ENCODE measurements at regions not wholly inside any gene's neighbourhood (a gene's known extent, or its start where the extent isn't known, plus 50 kb on each side); places are given as distances from the start of the nearest gene placed in this dataset.

GRCh38 chr5:143560378-143560777 lies 156.9 kb upstream of the NR3C1 start:
- peaks cover 7% of the 10 kb centered on the region for H3K4me1 Mint-ChIP-seq
- TF ChIP-seq ARID4B (CRISPR knock-in tag; IDR thresholded peaks at IDR 0.05; ENCODE audit: borderline replicate concordance) = no peak
- TF ChIP-seq NFE2L1 (CRISPR knock-in tag; IDR thresholded peaks at IDR 0.05) = no peak
- no peak for TF ChIP-seq ZNF121 (CRISPR knock-in tag; IDR thresholded peaks at IDR 0.05)
- TF ChIP-seq ZNF512 (CRISPR knock-in tag; IDR thresholded peaks at IDR 0.05; ENCODE audit: borderline replicate concordance) = no peak
- TF ChIP-seq SP1 (CRISPR knock-in tag; conservative IDR thresholded peaks at IDR 0.05) = no peak
- ChIA-PET CTCF (no interaction called here), POLR2A (no interaction called here)
- H3K27ac Mint-ChIP-seq = no peak overlapping the region
- DNase-seq (ENCODE audit: low spot score) = no peak
- no peak overlapping the region for H3K4me3 Mint-ChIP-seq
- H3K36me3 Mint-ChIP-seq = no peaks in the 10 kb centered on the region
- ATAC-seq = no peak
- H3K9me3 Mint-ChIP-seq = no peaks in the 10 kb centered on the region
- H3K27me3 Mint-ChIP-seq (ENCODE audit: low read depth) = no peaks in the 10 kb centered on the region

GRCh38 chr5:143559586-143560109 lies 156.2 kb upstream of the NR3C1 start:
- no peak overlapping the region for H3K27ac Mint-ChIP-seq
- ChIA-PET CTCF (no interaction called here), POLR2A (no interaction called here)
- H3K27me3 Mint-ChIP-seq (ENCODE audit: low read depth) = no peaks in the 10 kb centered on the region
- no peaks in the 10 kb centered on the region for H3K9me3 Mint-ChIP-seq
- H3K4me3 Mint-ChIP-seq = no peak overlapping the region
- TF ChIP-seq ZSCAN18 (CRISPR knock-in tag; IDR thresholded peaks at IDR 0.05) (no peak), ZMAT4 (CRISPR knock-in tag; IDR thresholded peaks at IDR 0.05) (no peak), E2F5 (CRISPR knock-in tag; IDR thresholded peaks at IDR 0.05) (no peak), AR (CRISPR knock-in tag; IDR thresholded peaks at IDR 0.05) (no peak), SMAD4 (CRISPR knock-in tag; IDR thresholded peaks at IDR 0.05) (no peak), GABPB1 (CRISPR knock-in tag; IDR thresholded peaks at IDR 0.05) (no peak), HMGXB4 (CRISPR knock-in tag; IDR thresholded peaks at IDR 0.05) (no peak), MXD4 (CRISPR knock-in tag; IDR thresholded peaks at IDR 0.05; ENCODE audit: borderline replicate concordance) (no peak)
- H3K36me3 Mint-ChIP-seq = no peaks in the 10 kb centered on the region
- ATAC-seq (no peak), DNase-seq (ENCODE audit: low spot score) (no peak)
- peaks cover 7% of the 10 kb centered on the region for H3K4me1 Mint-ChIP-seq
